ENCODE measurements at regions not wholly inside any gene's neighbourhood (a gene's known extent, or its start where the extent isn't known, plus 50 kb on each side); places are given as distances from the start of the nearest gene placed in this dataset.

- Mint-ChIP-seq H3K27me3 (no peaks in the 10 kb centered on the region), H3K27ac (no peak overlapping the region), H3K36me3 (ENCODE audit: low read depth) (no peaks in the 10 kb centered on the region), H3K9me3 (peaks cover 19% of the 10 kb centered on the region), H3K4me1 (ENCODE audit: low read depth) (no peaks in the 10 kb centered on the region), H3K4me3 (no peak overlapping the region)
- intact Hi-C loops (cut with micrococcal nuclease): no loop called here
Observed at GRCh38 chr3:3705090-3705775, 94.0 kb upstream of the LRRN1 start.

GRCh38 chr3:3701949-3702348, 97.3 kb upstream of the LRRN1 start:
- no peak overlapping the region for H3K4me3 Mint-ChIP-seq
- no peaks in the 10 kb centered on the region for H3K4me1 Mint-ChIP-seq (ENCODE audit: low read depth)

DNA sequence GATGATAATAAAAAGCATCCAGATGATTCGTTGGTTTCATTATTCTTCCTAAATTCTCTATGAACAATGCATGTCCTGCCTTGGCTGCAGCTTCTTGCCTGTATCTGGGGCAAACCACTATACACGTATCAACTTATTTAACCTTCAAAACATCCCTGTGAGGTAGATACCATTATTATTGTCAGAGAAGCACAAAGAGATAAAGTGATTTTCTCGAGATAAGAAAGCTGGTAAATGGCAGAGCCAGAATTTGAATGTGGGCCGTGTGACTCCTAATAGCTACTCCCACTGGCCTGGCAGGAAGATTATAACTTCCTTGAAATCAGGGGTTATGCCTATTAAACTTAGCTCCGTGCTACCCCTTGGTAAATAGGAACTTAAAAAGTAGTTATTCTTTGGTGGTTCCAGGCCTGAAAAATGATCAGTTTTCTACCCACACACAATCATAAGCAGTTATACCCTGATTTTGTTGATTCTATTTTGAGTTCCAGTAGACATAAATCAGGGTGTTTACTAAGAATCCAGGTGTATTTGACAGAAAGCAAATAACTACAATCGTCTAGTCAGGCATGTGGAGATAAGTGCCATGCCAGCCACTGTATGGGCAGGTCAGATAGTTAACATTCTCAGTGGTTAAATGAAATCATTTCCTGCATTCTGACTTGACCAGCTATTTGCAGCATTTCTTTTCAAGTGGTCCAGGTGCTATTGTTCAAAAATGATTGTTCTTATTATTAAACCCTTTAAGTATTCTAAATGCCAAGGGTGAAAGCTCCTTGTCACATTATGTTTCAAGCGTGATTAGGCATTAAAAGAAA, 99.2 kb upstream of the LRRN1 start:
- intact Hi-C loops (cut with micrococcal nuclease): no loop called here

More at GRCh38 chr3:3701949-3702348, 97.3 kb upstream of the LRRN1 start:
- no peak overlapping the region for H3K27ac Mint-ChIP-seq
- no peaks in the 10 kb centered on the region for H3K36me3 Mint-ChIP-seq (ENCODE audit: low read depth)
- intact Hi-C loops (cut with micrococcal nuclease): no loop called here
- H3K9me3 Mint-ChIP-seq: peaks cover 10% of the 10 kb centered on the region
- H3K27me3 Mint-ChIP-seq: no peaks in the 10 kb centered on the region

DNA sequence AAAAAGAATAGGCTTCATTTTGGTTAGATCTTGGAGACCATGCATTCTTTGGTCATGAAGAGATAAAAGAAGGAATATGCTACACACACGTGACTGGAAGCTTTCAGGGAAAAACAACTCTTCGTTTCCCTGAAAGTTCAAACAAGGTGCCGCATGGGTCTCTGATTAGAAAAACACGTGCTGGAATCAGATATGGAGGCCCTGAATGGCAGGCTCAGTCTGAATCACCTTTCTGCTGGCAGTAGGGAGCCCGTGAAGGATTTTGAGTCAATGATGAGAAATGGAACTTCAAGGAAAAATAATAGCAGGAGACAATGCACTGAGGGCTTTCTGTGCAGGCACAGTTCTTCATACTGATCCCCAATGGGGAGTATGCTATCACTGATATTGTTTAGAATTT, 99.8 kb upstream of the LRRN1 start:
- Mint-ChIP-seq H3K9me3 (peaks cover 10% of the 10 kb centered on the region), H3K27ac (no peak overlapping the region), H3K27me3 (no peaks in the 10 kb centered on the region), H3K4me3 (no peak overlapping the region), H3K4me1 (ENCODE audit: low read depth) (no peaks in the 10 kb centered on the region), H3K36me3 (ENCODE audit: low read depth) (no peaks in the 10 kb centered on the region)
- intact Hi-C loops (cut with micrococcal nuclease): no loop called here

More for the DNA sequence above, 99.2 kb upstream of the LRRN1 start:
- Mint-ChIP-seq H3K27me3 (no peaks in the 10 kb centered on the region), H3K36me3 (ENCODE audit: low read depth) (no peaks in the 10 kb centered on the region), H3K4me3 (no peak overlapping the region), H3K9me3 (peaks cover 10% of the 10 kb centered on the region), H3K4me1 (ENCODE audit: low read depth) (no peaks in the 10 kb centered on the region), H3K27ac (no peak overlapping the region)

- Mint-ChIP-seq H3K9me3 (no peaks in the 10 kb centered on the region), H3K36me3 (ENCODE audit: low read depth) (no peaks in the 10 kb centered on the region), H3K4me1 (ENCODE audit: low read depth) (no peaks in the 10 kb centered on the region), H3K27me3 (no peaks in the 10 kb centered on the region), H3K27ac (no peak overlapping the region), H3K4me3 (no peak overlapping the region)
- intact Hi-C loops (cut with micrococcal nuclease): no loop called here
Observed at GRCh38 chr3:3696345-3696744, 102.9 kb upstream of the LRRN1 start.

- Mint-ChIP-seq H3K9me3 (no peaks in the 10 kb centered on the region), H3K27me3 (no peaks in the 10 kb centered on the region), H3K4me3 (no peak overlapping the region), H3K4me1 (ENCODE audit: low read depth) (no peaks in the 10 kb centered on the region), H3K36me3 (ENCODE audit: low read depth) (no peaks in the 10 kb centered on the region), H3K27ac (no peak overlapping the region)
- intact Hi-C loops (cut with micrococcal nuclease): no loop called here
Observed at GRCh38 chr3:3693593-3693992, 105.6 kb upstream of the LRRN1 start.

DNA sequence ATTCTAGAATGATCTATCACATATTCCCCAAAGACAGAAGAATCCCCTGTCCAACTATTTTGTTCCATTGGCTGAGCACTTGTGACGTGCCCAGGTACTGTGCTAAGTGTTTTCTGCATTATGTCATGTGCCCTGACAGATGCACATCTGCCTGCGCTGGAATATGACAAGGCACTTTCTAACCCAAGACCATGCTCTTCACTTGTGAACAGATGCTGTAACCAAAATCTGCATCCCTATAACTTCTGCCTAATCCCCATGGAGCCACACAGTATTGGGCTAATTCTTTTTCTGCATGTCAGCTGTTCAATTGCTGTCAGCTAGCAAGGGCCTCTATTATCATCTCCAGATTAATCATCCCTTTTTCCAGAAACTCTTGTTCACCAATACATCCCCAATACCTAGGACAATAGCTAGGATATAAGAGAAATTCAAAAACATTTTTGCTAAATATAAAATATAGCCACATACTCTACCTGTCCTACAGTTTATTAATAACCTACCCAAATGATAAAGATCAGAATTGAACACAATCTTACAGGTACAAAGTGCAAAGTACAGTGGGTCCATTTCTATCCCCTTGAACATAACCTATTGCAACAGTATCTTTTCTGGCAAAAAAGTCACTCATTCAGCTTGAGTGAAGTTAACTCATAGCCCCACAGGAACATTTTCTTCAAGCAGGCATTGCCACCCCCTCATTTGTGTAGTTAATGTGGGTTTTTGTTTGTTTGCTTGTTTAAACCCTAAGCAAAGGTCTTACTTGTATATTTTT, 109.4 kb upstream of the LRRN1 start:
- no peaks in the 10 kb centered on the region for H3K4me1 Mint-ChIP-seq (ENCODE audit: low read depth)
- no peaks in the 10 kb centered on the region for H3K36me3 Mint-ChIP-seq (ENCODE audit: low read depth)
- intact Hi-C loops (cut with micrococcal nuclease): no loop called here
- no peaks in the 10 kb centered on the region for H3K9me3 Mint-ChIP-seq
- H3K27me3 Mint-ChIP-seq: no peaks in the 10 kb centered on the region
- H3K27ac Mint-ChIP-seq: no peak overlapping the region
- H3K4me3 Mint-ChIP-seq: no peak overlapping the region

DNA sequence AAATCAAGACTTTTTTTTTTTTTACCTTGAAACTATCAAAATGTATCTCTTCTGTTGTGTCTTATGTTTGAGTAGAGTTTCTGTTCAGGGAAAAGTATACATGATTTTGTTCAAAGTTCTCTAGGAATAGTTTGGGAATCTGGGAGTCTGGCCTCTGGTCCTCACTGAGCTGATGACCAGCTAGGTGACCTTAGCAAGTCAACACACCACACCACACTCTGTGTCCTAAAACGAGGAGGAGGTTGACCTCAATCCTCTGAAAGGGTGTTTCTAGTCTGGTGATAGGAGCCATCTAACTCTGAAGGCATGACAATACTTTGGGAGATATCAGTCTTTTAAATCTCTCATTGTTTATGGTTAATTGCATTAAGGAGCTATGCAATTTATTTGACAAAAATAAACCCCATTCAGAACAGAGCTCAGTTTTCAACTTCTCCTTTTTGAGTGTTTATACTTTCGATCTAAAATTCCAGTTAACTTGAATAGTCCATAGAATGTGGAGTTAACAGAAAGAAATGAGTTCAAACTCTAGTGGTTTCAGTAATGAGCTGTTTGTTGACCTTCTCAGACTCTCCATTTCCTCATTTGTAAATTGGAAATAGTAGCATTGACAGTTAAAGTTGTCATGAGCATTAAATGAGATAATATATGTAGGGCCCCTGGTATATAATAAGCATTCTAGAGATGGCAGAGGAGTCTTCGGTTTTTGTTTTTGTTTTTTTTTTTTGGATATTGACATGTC, 112.2 kb upstream of the LRRN1 start:
- no peaks in the 10 kb centered on the region for H3K4me1 Mint-ChIP-seq (ENCODE audit: low read depth)
- intact Hi-C loops (cut with micrococcal nuclease): no loop called here
- no peak overlapping the region for H3K4me3 Mint-ChIP-seq

DNA sequence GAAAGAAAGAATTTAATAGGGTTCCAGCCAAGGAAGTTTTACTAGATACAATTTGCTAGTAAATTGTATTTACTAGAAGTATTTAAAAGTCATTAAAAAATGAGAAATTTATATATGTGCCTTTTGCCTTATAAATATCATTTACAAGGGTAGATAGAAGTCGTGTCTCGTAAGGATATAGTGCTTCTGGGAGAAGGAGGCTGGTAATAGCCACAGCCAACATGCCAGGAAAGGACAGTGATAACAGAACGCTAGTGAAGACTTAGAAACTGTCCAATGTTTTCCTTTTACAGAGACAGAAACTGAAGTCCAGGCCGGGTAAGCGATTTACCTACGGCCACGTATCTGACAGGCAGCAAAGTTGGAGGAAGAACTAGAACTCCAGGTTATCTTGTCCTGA, 113.5 kb upstream of the LRRN1 start:
- H3K4me1 Mint-ChIP-seq (ENCODE audit: low read depth): no peaks in the 10 kb centered on the region
- intact Hi-C loops (cut with micrococcal nuclease): no loop called here
- H3K4me3 Mint-ChIP-seq: no peak overlapping the region
- no peaks in the 10 kb centered on the region for H3K36me3 Mint-ChIP-seq (ENCODE audit: low read depth)
- no peak overlapping the region for H3K27ac Mint-ChIP-seq
- no peaks in the 10 kb centered on the region for H3K27me3 Mint-ChIP-seq
- no peaks in the 10 kb centered on the region for H3K9me3 Mint-ChIP-seq

More for the DNA sequence above, 112.2 kb upstream of the LRRN1 start:
- Mint-ChIP-seq H3K27me3 (no peaks in the 10 kb centered on the region), H3K27ac (no peak overlapping the region), H3K36me3 (ENCODE audit: low read depth) (no peaks in the 10 kb centered on the region), H3K9me3 (no peaks in the 10 kb centered on the region)

DNA sequence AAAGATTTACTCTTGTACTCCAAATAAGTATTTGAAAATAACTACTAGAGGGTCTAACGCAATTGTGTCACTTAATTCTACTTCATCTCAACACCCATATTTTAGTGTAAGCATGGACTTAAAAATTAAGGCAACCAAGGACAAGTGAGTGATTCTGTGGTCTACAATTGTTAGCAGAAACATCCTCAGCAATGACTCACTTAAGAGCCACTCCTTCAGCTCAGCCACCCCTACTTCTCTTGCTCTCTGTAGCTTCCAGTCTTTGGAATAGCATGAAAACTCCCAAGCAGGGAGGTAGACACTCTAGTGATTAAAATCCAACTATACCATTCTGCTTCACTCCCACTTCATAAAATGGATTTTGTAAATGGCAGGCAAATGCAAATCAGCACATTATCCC, 116.0 kb upstream of the LRRN1 start:
- no peak overlapping the region for H3K4me3 Mint-ChIP-seq
- H3K36me3 Mint-ChIP-seq (ENCODE audit: low read depth): no peaks in the 10 kb centered on the region
- intact Hi-C loops (cut with micrococcal nuclease): no loop called here
- no peaks in the 10 kb centered on the region for H3K4me1 Mint-ChIP-seq (ENCODE audit: low read depth)
- no peaks in the 10 kb centered on the region for H3K27me3 Mint-ChIP-seq
- H3K9me3 Mint-ChIP-seq: no peaks in the 10 kb centered on the region
- no peak overlapping the region for H3K27ac Mint-ChIP-seq

DNA sequence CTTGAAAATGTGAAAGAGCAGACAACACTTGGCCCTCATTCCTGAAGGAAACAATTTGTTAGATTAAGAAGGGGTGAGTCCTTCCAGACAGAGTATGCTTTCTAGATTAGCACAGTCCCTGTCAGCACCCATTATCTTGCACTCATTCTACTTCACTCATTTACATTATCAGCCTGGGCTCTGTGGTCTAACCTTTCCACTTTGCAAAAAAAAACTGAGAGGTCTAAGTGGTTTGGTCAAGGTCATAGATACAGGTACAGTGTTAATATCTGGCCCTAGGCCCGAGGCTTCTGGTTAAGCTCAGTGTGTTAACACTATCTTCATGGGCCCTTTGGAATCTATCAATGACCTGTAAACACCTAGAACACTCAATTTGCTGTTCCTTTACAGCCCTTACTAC, 123.4 kb upstream of the LRRN1 start:
- intact Hi-C loops (cut with micrococcal nuclease): no loop called here
- no peak overlapping the region for H3K4me3 Mint-ChIP-seq
- H3K36me3 Mint-ChIP-seq (ENCODE audit: low read depth): no peaks in the 10 kb centered on the region
- no peak overlapping the region for H3K27ac Mint-ChIP-seq
- H3K9me3 Mint-ChIP-seq: peaks cover 9% of the 10 kb centered on the region
- no peaks in the 10 kb centered on the region for H3K27me3 Mint-ChIP-seq
- H3K4me1 Mint-ChIP-seq (ENCODE audit: low read depth): no peaks in the 10 kb centered on the region

GRCh38 chr3:3675186-3675585, 124.0 kb upstream of the LRRN1 start:
- intact Hi-C loops (cut with micrococcal nuclease): no loop called here
- Mint-ChIP-seq H3K27me3 (no peaks in the 10 kb centered on the region), H3K36me3 (ENCODE audit: low read depth) (no peaks in the 10 kb centered on the region), H3K9me3 (peaks cover 9% of the 10 kb centered on the region), H3K27ac (no peak overlapping the region), H3K4me3 (no peak overlapping the region), H3K4me1 (ENCODE audit: low read depth) (no peaks in the 10 kb centered on the region)

DNA sequence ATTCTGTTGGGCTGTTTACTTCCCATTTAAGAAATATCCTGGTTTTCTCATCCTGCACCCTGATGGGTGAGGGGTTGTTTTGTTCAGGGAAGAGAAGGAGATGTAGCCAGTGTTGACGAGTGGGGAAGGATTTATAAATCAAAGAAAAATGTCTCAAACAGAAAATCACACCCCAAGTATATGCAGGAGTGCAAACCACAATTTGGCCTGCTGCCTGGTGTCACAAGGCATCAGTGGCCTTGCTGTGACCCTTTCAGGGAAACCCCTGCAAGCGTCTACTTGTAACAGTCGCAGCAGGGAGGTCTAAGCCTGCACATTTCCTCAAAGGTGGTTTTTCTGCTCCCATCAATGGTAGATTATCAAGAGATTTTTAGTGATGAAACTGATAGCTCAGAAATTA, 132.6 kb upstream of the LRRN1 start:
- H3K4me1 Mint-ChIP-seq (ENCODE audit: low read depth): peaks cover 22% of the 10 kb centered on the region
- intact Hi-C loops (cut with micrococcal nuclease): no loop called here
- peaks cover 3% of the 10 kb centered on the region for H3K27me3 Mint-ChIP-seq
- H3K9me3 Mint-ChIP-seq: peaks cover 9% of the 10 kb centered on the region
- no peak overlapping the region for H3K4me3 Mint-ChIP-seq
- no peaks in the 10 kb centered on the region for H3K36me3 Mint-ChIP-seq (ENCODE audit: low read depth)
- H3K27ac Mint-ChIP-seq: no peak overlapping the region

All from dendritic cell treated with granulocyte-macrophage colony-stimulating factor and Interleukin-4, amounts not matched to agents 40 ng/mL and 50 ng/mL, for 4 days (primary cell).